Small intestine (tissue), 7 donors: ENCODE measurements at regions not wholly inside any gene's neighbourhood (a gene's known extent, or its start where the extent isn't known, plus 50 kb on each side); places are given as distances from the start of the nearest gene placed in this dataset.

Experiments used
- DNase-seq, 2 donors: peaks; one replicate each; pipeline versions ENCODE4 v3.0.0 to v3.0.0-alpha.2; 2013
- FAIRE-seq: peaks from 2 replicates; lab custom pipeline; 2012; peaks lifted over from hg19 to GRCh38; lab: Jason Lieb, UNC
- H3K27ac ChIP-seq, 3 donors: one replicate each; pipeline ENCODE4 v1.5.1; 2013; ENCODE audit warnings: low read length in 2 of 3, mild to moderate bottlenecking in 2 of 3, control low read depth in 1 of 3, inconsistent platforms in 1 of 3, low read depth in 1 of 3, moderate library complexity in 1 of 3
- H3K27me3 ChIP-seq, 3 donors: one replicate each; pipeline ENCODE4 v1.6.1; 2013; ENCODE audit warnings: low read length in 3 of 3, inconsistent platforms in 1 of 3; ENCODE audit not compliant: control insufficient read depth in 3 of 3, insufficient read depth in 3 of 3
- H3K36me3 ChIP-seq, 3 donors: one replicate each; pipeline ENCODE4 v1.6.1; 2013; ENCODE audit warnings: low read length in 3 of 3, inconsistent platforms in 1 of 3, low read depth in 1 of 3, mild to moderate bottlenecking in 1 of 3, moderate library complexity in 1 of 3; ENCODE audit not compliant: control insufficient read depth in 3 of 3, insufficient read depth in 2 of 3
- H3K4me1 ChIP-seq, 3 donors: one replicate each; pipeline ENCODE4 v1.6.1; 2013; ENCODE audit warnings: low read length in 2 of 3, inconsistent platforms in 1 of 3, low read depth in 1 of 3, mild to moderate bottlenecking in 1 of 3, moderate library complexity in 1 of 3; ENCODE audit not compliant: control insufficient read depth in 3 of 3, insufficient read depth in 2 of 3
- H3K4me3 ChIP-seq, 3 donors: one replicate each; pipeline ENCODE4 v1.5.1; 2013; ENCODE audit warnings: low read length in 3 of 3, control low read depth in 1 of 3, inconsistent platforms in 1 of 3, low read depth in 1 of 3, mild to moderate bottlenecking in 1 of 3, moderate library complexity in 1 of 3
- H3K9me3 ChIP-seq, 2 donors: one replicate each; pipeline ENCODE4 v1.6.1; 2013; ENCODE audit warnings: low read depth in 1 of 2, low read length in 1 of 2; ENCODE audit not compliant: control insufficient read depth in 2 of 2, insufficient read depth in 1 of 2
- WGBS, 3 donors: extraction: QIAGEN DNeasy Blood & Tissue Kit; methylation state at CpG; one replicate each; pipeline ENCODE4 v1.1.7; 2013; 5-methylcytosine and 5-hydroxymethylcytosine counted together
- donor health status: healthy with polysubstance abuse.
- donor health status: control.
- donor health status: control.
- donor health status: Bipolar disorder and iron deficiency.
- donor health status: healthy.

- no peaks in the 10 kb centered on the region for H3K27me3 ChIP-seq
- peak overlapping the region in 2 of 3 donors; percentile 55 to 77 for H3K27ac ChIP-seq
- DNase-seq: peak; percentile 11 to 78
- peaks cover 0 to 17% of the 10 kb centered on the region in 2 donors for H3K9me3 ChIP-seq
- H3K4me1 ChIP-seq: peaks cover 0 to 4% (median 2%) of the 10 kb centered on the region in 3 donors
- no peaks in the 10 kb centered on the region for H3K36me3 ChIP-seq
- WGBS, 3 donors: 26 to 61% (median 35%) methylated on average over 6 of the region's 6 CpGs
- no peak overlapping the region for H3K4me3 ChIP-seq
- no peak for FAIRE-seq
These were observed 162.5 kb downstream of the ALDH8A1 start for GRCh38 chr6:134787261-134787877.

GRCh38 chr6:134784336-134784735 is 165.6 kb downstream of the ALDH8A1 start:
- Histone ChIP-seq H3K36me3 (no peaks in the 10 kb centered on the region), H3K9me3 (peaks cover 0 to 9% of the 10 kb centered on the region in 2 donors), H3K4me3 (no peak overlapping the region), H3K27ac (no peak overlapping the region), H3K4me1 (peaks cover 0 to 4% (median 2%) of the 10 kb centered on the region in 3 donors), H3K27me3 (no peaks in the 10 kb centered on the region)
- DNase-seq (no peak), FAIRE-seq (no peak)
- WGBS, 3 donors: 86 to 91% (median 91%) methylated on average over 2 of the region's 2 CpGs

- DNase-seq (no peak), FAIRE-seq (no peak)
- Histone ChIP-seq H3K27me3 (no peaks in the 10 kb centered on the region), H3K4me3 (no peak overlapping the region), H3K4me1 (peaks cover 0 to 3% (median 0%) of the 10 kb centered on the region in 3 donors), H3K9me3 (peaks cover 0 to 11% of the 10 kb centered on the region in 2 donors), H3K27ac (no peak overlapping the region), H3K36me3 (no peaks in the 10 kb centered on the region)
- WGBS, 3 donors: 86 to 94% (median 91%) methylated on average over 2 of the region's 2 CpGs
These were observed 171.5 kb downstream of the ALDH8A1 start for GRCh38 chr6:134778431-134778830.

- peaks cover 0 to 3% (median 0%) of the 10 kb centered on the region in 3 donors for H3K4me1 ChIP-seq
- no peak overlapping the region for H3K4me3 ChIP-seq
- FAIRE-seq: no peak
- no peaks in the 10 kb centered on the region for H3K36me3 ChIP-seq
- no peak overlapping the region for H3K27ac ChIP-seq
- WGBS, 3 donors: 13 to 36% (median 20%) methylated on average over 1 of the region's 1 CpG
- no peaks in the 10 kb centered on the region for H3K27me3 ChIP-seq
- H3K9me3 ChIP-seq: peaks cover 0 to 4% of the 10 kb centered on the region in 2 donors
- peak in 1 of 2 donors; percentile 34 for DNase-seq
These were observed 175.7 kb downstream of the ALDH8A1 start for GRCh38 chr6:134774201-134774638.

- Histone ChIP-seq H3K4me3 (no peak overlapping the region), H3K27me3 (no peaks in the 10 kb centered on the region), H3K27ac (no peak overlapping the region), H3K36me3 (no peaks in the 10 kb centered on the region), H3K4me1 (peaks cover 0 to 3% (median 0%) of the 10 kb centered on the region in 3 donors), H3K9me3 (no peaks in the 10 kb centered on the region)
- 90 to 96% (median 93%) methylated on average over 6 of the region's 6 CpGs for WGBS, 3 donors
- DNase-seq: no peak
- no peak for FAIRE-seq
These were observed 177.1 kb downstream of the ALDH8A1 start for GRCh38 chr6:134772671-134773360.

GRCh38 chr6:134768931-134769330 is 181.0 kb downstream of the ALDH8A1 start:
- no peaks in the 10 kb centered on the region for H3K9me3 ChIP-seq
- FAIRE-seq: no peak
- no peaks in the 10 kb centered on the region for H3K36me3 ChIP-seq
- H3K27me3 ChIP-seq: no peaks in the 10 kb centered on the region
- no peak overlapping the region for H3K4me3 ChIP-seq
- H3K27ac ChIP-seq: no peak overlapping the region
- peaks cover 0 to 22% (median 2%) of the 10 kb centered on the region in 3 donors for H3K4me1 ChIP-seq
- DNase-seq: no peak
- 71 to 80% (median 72%) methylated on average over 2 of the region's 2 CpGs for WGBS, 3 donors

- peaks cover 0 to 21% (median 2%) of the 10 kb centered on the region in 3 donors for H3K4me1 ChIP-seq
- DNase-seq (peak; percentile 38 to 65), FAIRE-seq (no peak)
- H3K27me3 ChIP-seq: no peaks in the 10 kb centered on the region
- peaks cover 0 to 3% of the 10 kb centered on the region in 2 donors for H3K9me3 ChIP-seq
- H3K36me3 ChIP-seq: no peaks in the 10 kb centered on the region
- no peak overlapping the region for H3K27ac ChIP-seq
- WGBS, 3 donors: 9 to 75% (median 29%) methylated on average over 3 of the region's 3 CpGs
- H3K4me3 ChIP-seq: no peak overlapping the region
These were observed 183.4 kb downstream of the ALDH8A1 start for GRCh38 chr6:134766497-134766896.

- no peaks in the 10 kb centered on the region for H3K27me3 ChIP-seq
- H3K4me1 ChIP-seq: peaks cover 0 to 21% (median 2%) of the 10 kb centered on the region in 3 donors
- no peak overlapping the region for H3K27ac ChIP-seq
- peaks cover 0 to 3% of the 10 kb centered on the region in 2 donors for H3K9me3 ChIP-seq
- FAIRE-seq: no peak
- peak; percentile 15 to 82 for DNase-seq
- H3K4me3 ChIP-seq: no peak overlapping the region
- no peaks in the 10 kb centered on the region for H3K36me3 ChIP-seq
- 13 to 51% (median 30%) methylated on average over 3 of the region's 3 CpGs for WGBS, 3 donors
These were observed 185.2 kb downstream of the ALDH8A1 start for GRCh38 chr6:134764741-134765140.
